ENCODE measurements at regions not wholly inside any gene's neighbourhood (a gene's known extent, or its start where the extent isn't known, plus 50 kb on each side); places are given as distances from the start of the nearest gene placed in this dataset.

- TF ChIP-seq GATA1 (IDR thresholded peaks at IDR 0.05; ENCODE audit: low read depth, low read length), result no peak
- TF ChIP-seq POLR2A (IDR thresholded peaks at IDR 0.05; ENCODE audit: low read length), result no peak
- DNase-seq, result no peak
Observed at GRCh38 chr3:76815561-76815960, 224.3 kb upstream of the ROBO2 start.

DNA sequence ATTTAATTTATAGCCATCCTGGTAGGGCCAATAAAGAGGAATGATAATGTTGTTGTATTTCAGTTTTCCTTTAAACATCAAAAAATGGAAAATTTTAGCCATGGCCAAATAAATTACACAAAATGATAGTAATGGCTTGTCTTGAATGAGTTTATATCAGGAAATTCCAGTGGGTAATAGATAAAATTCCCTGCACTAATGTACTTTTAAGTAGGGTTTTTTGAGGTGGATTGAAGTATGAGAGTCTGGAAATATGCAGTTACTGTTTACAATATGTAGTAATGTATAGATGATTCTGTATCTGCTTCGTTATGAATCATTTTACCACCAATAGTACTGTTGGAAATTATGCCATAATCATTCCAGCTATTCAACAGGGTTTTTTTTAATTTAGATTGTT, 219.4 kb upstream of the ROBO2 start:
- no peak for TF ChIP-seq POLR2A (IDR thresholded peaks at IDR 0.05; ENCODE audit: low read length)
- no peak for TF ChIP-seq GATA1 (IDR thresholded peaks at IDR 0.05; ENCODE audit: low read depth, low read length)

GRCh38 chr3:76824658-76825240, 215.2 kb upstream of the ROBO2 start:
- TF ChIP-seq GATA1 (IDR thresholded peaks at IDR 0.05; ENCODE audit: low read depth, low read length), result no peak
- TF ChIP-seq POLR2A (IDR thresholded peaks at IDR 0.05; ENCODE audit: low read length), result no peak
- DNase-seq, result no peak

More for the DNA sequence above, 219.4 kb upstream of the ROBO2 start:
- no peak for DNase-seq

- TF ChIP-seq POLR2A (IDR thresholded peaks at IDR 0.05; ENCODE audit: low read length) (no peak), GATA1 (IDR thresholded peaks at IDR 0.05; ENCODE audit: low read depth, low read length) (no peak)
Observed at GRCh38 chr3:76826861-76827260, 213.0 kb upstream of the ROBO2 start.

DNA sequence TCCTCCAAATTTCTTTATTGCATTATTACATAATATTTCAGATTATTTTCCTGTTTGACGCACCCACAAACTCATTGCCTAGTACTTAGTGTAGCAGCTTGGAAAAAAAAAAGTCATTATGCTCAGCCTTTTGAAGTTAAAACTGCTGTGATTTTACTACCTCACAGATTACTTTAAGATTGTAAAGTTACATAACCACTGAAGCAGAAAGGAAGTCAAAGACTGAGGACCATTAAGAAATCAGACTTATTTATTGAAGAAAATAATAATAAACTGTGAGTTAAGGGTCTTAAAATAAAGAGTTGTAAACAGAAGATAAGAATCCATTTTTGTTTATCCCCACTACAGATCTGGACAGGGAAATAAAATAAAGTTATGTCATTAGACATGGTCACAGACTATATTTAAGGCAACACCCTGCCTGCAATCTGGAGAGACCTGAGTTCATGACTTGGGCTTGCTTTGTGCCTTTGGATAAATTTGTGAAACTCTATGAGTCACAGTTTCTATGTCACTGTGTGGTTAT, 212.1 kb upstream of the ROBO2 start:
- DNase-seq, result no peak
- TF ChIP-seq POLR2A (IDR thresholded peaks at IDR 0.05; ENCODE audit: low read length), result no peak
- no peak for TF ChIP-seq GATA1 (IDR thresholded peaks at IDR 0.05; ENCODE audit: low read depth, low read length)

More at GRCh38 chr3:76826861-76827260, 213.0 kb upstream of the ROBO2 start:
- DNase-seq, result no peak

GRCh38 chr3:76834657-76835056, 205.2 kb upstream of the ROBO2 start:
- TF ChIP-seq GATA1 (IDR thresholded peaks at IDR 0.05; ENCODE audit: low read depth, low read length) (no peak), POLR2A (IDR thresholded peaks at IDR 0.05; ENCODE audit: low read length) (no peak)
- no peak for DNase-seq

DNA sequence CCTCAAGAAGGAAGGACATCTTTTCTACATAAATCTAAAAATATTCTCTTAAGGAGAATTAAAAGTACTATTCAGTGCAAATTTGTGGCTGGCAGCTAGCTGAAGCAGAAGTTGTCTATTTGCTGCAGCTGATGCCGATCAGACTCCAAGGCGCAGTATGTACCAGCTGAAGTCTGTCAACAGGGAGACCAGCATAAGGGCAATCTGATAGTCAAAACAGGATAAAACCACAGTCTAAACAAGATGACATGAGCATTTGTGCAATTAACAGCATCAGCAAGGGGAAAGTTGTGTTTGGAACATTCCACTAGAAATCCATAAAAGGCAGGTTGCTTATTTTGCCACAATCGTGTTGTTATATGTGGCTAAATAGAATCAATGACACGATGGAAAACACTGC, 198.2 kb upstream of the ROBO2 start:
- DNase-seq, result no peak
- TF ChIP-seq POLR2A (IDR thresholded peaks at IDR 0.05; ENCODE audit: low read length), result no peak
- TF ChIP-seq GATA1 (IDR thresholded peaks at IDR 0.05; ENCODE audit: low read depth, low read length), result no peak

- no peak for DNase-seq
- TF ChIP-seq POLR2A (IDR thresholded peaks at IDR 0.05; ENCODE audit: low read length) (no peak), GATA1 (IDR thresholded peaks at IDR 0.05; ENCODE audit: low read depth, low read length) (no peak)
Observed at GRCh38 chr3:76842216-76842615, 197.7 kb upstream of the ROBO2 start.

DNA sequence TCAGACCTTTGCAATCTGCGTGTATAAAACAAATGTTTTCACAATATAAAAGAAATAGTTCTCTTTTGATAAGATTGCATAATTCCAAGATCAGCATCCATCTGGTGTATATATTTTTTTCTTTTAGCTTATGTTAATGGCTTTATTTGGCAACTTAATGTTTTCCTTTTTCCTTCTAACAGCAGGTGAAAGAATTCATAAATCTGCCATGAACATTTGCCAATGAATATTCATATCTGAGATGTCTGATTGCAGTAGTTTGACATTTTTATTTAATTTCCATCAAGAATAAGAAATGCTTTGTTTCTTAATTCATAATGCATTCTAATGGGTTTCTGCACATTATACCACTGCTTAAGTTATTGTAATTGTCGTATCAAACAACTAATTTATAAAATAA, 184.4 kb upstream of the ROBO2 start:
- no peak for TF ChIP-seq POLR2A (IDR thresholded peaks at IDR 0.05; ENCODE audit: low read length)
- TF ChIP-seq GATA1 (IDR thresholded peaks at IDR 0.05; ENCODE audit: low read depth, low read length), result no peak
- DNase-seq, result no peak

DNA sequence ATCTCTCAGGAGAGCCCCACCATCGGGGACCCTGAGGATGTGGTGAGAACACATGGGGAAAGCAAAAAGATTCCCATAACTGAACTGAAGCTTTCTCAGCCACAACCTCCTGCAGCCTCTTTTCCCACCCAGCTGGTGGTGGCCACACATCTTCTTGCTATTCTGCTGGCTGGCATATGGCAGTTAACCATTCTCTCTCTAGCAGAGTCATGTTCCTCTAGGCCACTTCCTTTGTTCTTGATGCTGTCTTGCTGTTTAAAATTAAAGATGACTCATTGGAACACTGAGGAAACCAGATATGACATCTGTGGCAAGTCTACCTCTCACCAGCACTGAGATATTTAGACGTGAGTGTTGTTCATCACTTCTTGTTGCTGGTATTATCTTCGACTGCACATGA, 180.3 kb upstream of the ROBO2 start:
- no peak for DNase-seq
- TF ChIP-seq GATA1 (IDR thresholded peaks at IDR 0.05; ENCODE audit: low read depth, low read length) (no peak), POLR2A (IDR thresholded peaks at IDR 0.05; ENCODE audit: low read length) (no peak)

DNA sequence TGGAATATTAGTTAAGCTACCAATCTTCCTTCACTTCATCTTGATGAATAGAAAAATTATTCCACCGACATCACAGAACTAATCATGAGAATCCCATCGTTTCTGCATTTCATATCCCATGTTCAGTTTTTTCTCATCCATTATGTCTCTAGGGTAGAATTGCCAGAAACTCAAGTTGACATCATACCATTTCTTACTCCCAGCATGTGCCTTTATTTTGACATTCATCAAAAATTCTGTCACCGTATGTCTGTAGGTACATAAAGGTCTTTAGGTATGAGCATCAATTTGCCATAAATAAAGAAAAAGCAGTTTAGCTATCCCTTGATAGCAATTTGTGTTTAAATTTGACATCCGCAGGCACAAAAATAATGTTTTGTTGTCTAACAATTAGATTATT, 175.5 kb upstream of the ROBO2 start:
- no peak for DNase-seq
- TF ChIP-seq GATA1 (IDR thresholded peaks at IDR 0.05; ENCODE audit: low read depth, low read length) (no peak), POLR2A (IDR thresholded peaks at IDR 0.05; ENCODE audit: low read length) (no peak)

DNA sequence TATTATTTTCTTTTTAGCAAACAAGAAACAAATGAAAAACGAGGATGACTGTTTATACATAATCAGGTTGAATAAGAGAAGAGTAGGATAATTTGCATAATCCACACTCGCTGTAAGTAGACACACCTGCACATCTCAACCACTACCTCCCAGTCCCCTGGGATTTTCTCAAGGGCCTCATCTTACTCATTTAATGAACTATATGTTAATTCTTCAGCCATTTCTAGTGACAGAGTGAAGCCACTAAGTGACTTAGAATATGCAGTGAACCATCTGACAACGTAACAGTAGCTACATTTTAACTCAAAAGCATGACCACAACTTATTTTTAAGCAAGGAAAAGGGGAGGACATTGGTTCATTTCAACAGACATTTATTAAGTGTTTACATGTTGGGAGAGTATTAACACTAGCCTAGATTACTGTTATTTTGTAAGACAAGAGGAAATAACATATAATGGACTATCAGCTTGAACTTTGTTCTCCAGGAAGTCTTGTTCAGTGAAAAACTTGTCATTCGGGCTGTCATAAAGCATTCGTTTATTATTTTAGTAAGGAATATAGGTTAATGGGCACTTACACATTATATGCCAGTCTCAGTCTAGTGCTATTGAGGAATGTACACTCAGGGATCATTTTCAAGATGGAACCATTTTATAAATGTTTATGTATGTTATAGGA, 173.0 kb upstream of the ROBO2 start:
- no peak for DNase-seq
- TF ChIP-seq POLR2A (IDR thresholded peaks at IDR 0.05; ENCODE audit: low read length), result no peak
- TF ChIP-seq GATA1 (IDR thresholded peaks at IDR 0.05; ENCODE audit: low read depth, low read length), result no peak

GRCh38 chr3:76869726-76870384, 170.0 kb upstream of the ROBO2 start:
- TF ChIP-seq POLR2A (IDR thresholded peaks at IDR 0.05; ENCODE audit: low read length) (no peak), GATA1 (IDR thresholded peaks at IDR 0.05; ENCODE audit: low read depth, low read length) (no peak)
- DNase-seq, result no peak

GRCh38 chr3:76871655-76872054, 168.2 kb upstream of the ROBO2 start:
- TF ChIP-seq POLR2A (IDR thresholded peaks at IDR 0.05; ENCODE audit: low read length), result no peak
- no peak for TF ChIP-seq GATA1 (IDR thresholded peaks at IDR 0.05; ENCODE audit: low read depth, low read length)
- no peak for DNase-seq

All from erythroblast (primary cell).